Inflammatory macrophage (primary cell): ENCODE measurements at regions not wholly inside any gene's neighbourhood (a gene's known extent, or its start where the extent isn't known, plus 50 kb on each side); places are given as distances from the start of the nearest gene placed in this dataset.
A peak's percentile ranks its signal among the peaks of the same experiment; 100 is the strongest.

ENCODE experiments used
- DNase-seq, 2 donors: peaks; one replicate each; pipeline ENCODE4 v3.0.0-alpha.2; 2020 to 2022

GRCh38 chr14:87712396-87713090, 280.4 kb downstream of the GALC start:
- DNase-seq: no peak

GRCh38 chr14:87705439-87705896, 287.5 kb downstream of the GALC start:
- no peak for DNase-seq

GRCh38 chr14:87698481-87698880, 294.5 kb downstream of the GALC start:
- peak in 1 of 2 donors; percentile 6 for DNase-seq

- no peak for DNase-seq
These were observed 296.5 kb downstream of the GALC start for GRCh38 chr14:87696485-87696884.

GRCh38 chr14:87691042-87691881, 301.7 kb downstream of the GALC start:
- no peak for DNase-seq

GRCh38 chr14:87690076-87690613, 302.8 kb downstream of the GALC start:
- no peak for DNase-seq

- DNase-seq: no peak
These were observed 304.5 kb downstream of the GALC start for GRCh38 chr14:87688524-87688923.

- no peak for DNase-seq
These were observed 305.6 kb downstream of the GALC start for GRCh38 chr14:87687420-87687819.

- no peak for DNase-seq
These were observed 306.2 kb downstream of the GALC start for GRCh38 chr14:87686746-87687145.

- DNase-seq: no peak
These were observed 313.1 kb downstream of the GALC start for GRCh38 chr14:87679866-87680265.

- no peak for DNase-seq
These were observed 314.4 kb downstream of the GALC start for GRCh38 chr14:87678624-87679023.

GRCh38 chr14:87676814-87677437, 316.1 kb downstream of the GALC start:
- DNase-seq: no peak

- no peak for DNase-seq
These were observed 325.3 kb downstream of the GALC start for GRCh38 chr14:87667659-87668058.

- DNase-seq: no peak
These were observed 336.7 kb downstream of the GALC start for GRCh38 chr14:87656315-87656714.

- no peak for DNase-seq
These were observed 340.7 kb downstream of the GALC start for GRCh38 chr14:87652278-87652677.

GRCh38 chr14:87644689-87645088, 348.3 kb downstream of the GALC start:
- no peak for DNase-seq

GRCh38 chr14:87643005-87643404, 350.0 kb downstream of the GALC start:
- no peak for DNase-seq

- no peak for DNase-seq
These were observed 352.4 kb downstream of the GALC start for GRCh38 chr14:87640553-87640952.

GRCh38 chr14:87638196-87638595, 354.8 kb downstream of the GALC start:
- DNase-seq: no peak

GRCh38 chr14:87635442-87635841, 357.5 kb downstream of the GALC start:
- no peak for DNase-seq

- DNase-seq: no peak
These were observed 360.2 kb downstream of the GALC start for GRCh38 chr14:87632796-87633195.

GRCh38 chr14:87630846-87631245, 362.1 kb downstream of the GALC start:
- DNase-seq: no peak

GRCh38 chr14:87629788-87630187, 363.2 kb downstream of the GALC start:
- no peak for DNase-seq
